A673 (cell line): ENCODE measurements at regions not wholly inside any gene's neighbourhood (a gene's known extent, or its start where the extent isn't known, plus 50 kb on each side); places are given as distances from the start of the nearest gene placed in this dataset.

Experiments
- BruUV-seq: library from RNA; stranded (reverse); fragments of 400-500 nt; replicated peaks from 2 replicates; lab custom pipeline; 2021; lab: Mats Ljungman, UMichigan
- CTCF ChIA-PET: fragments of 300-600 bp; sonication (Branson Sonifier 250); formaldehyde crosslinking; loops from one replicate; lab custom pipeline; 2022; ENCODE audit warnings: antibody characterized with exemption; lab: Charles Lee
- POLR2A ChIA-PET: fragments of 300-600 bp; sonication (Branson Sonifier 250); formaldehyde crosslinking; loops from one replicate; lab custom pipeline; 2022; ENCODE audit warnings: antibody characterized with exemption; ENCODE audit not compliant: low non-redundant PET; lab: Charles Lee
- DNase-seq: peaks from one replicate; pipeline ENCODE4 v3.0.0-alpha.2; 2015; ENCODE audit warnings: low spot score
- H3K27ac ChIP-seq: fragments of 200-600 bp; sonication (generic); 2 replicates; pipeline ENCODE4 v1.5.1; 2016; ENCODE audit warnings: mixed run types, low read depth, mild to moderate bottlenecking, mixed read lengths, antibody characterized with exemption, low read length; ENCODE audit not compliant: poor library complexity, severe bottlenecking
- H3K27me3 ChIP-seq: fragments of 200-600 bp; sonication (generic); replicated peaks from 2 replicates; pipeline ENCODE4 v1.6.1; 2017; ENCODE audit warnings: mixed run types, low read depth, mild to moderate bottlenecking, mixed read lengths, antibody characterized with exemption, low read length; ENCODE audit not compliant: insufficient read depth, poor library complexity
- H3K36me3 ChIP-seq: fragments of 200-600 bp; sonication (generic); 2 replicates; pipeline ENCODE4 v1.6.1; 2016; ENCODE audit warnings: mixed run types, mild to moderate bottlenecking, mixed read lengths, antibody characterized with exemption, low read length; ENCODE audit not compliant: insufficient read depth, poor library complexity, severe bottlenecking
- H3K4me1 ChIP-seq: fragments of 200-600 bp; sonication (generic); 2 replicates; pipeline ENCODE4 v1.6.1; 2017; ENCODE audit warnings: mixed run types, mild to moderate bottlenecking, mixed read lengths, antibody characterized with exemption, low read length; ENCODE audit not compliant: insufficient read depth, poor library complexity, severe bottlenecking
- H3K4me3 ChIP-seq: fragments of 200-600 bp; sonication (generic); 2 replicates; pipeline ENCODE4 v1.5.1; 2016; ENCODE audit warnings: low read depth, mixed run types, mild to moderate bottlenecking, mixed read lengths, low read length; ENCODE audit not compliant: poor library complexity, severe bottlenecking
- H3K9me3 ChIP-seq: fragments of 200-600 bp; sonication (generic); 2 replicates; pipeline ENCODE4 v1.6.1; 2016; ENCODE audit warnings: mixed run types, low read depth, mild to moderate bottlenecking, mixed read lengths, antibody characterized with exemption, low read length; ENCODE audit not compliant: poor library complexity, severe bottlenecking
- CTCF ChIP-seq: fragments of 300-800, 200-600 bp; sonication (generic); conservative IDR thresholded peaks from 2 replicates; pipeline ENCODE4 v1.5.1; 2017; ENCODE audit warnings: low read depth, mild to moderate bottlenecking, antibody characterized with exemption, low read length, moderate library complexity, mixed read lengths
- EZH2 ChIP-seq: fragments of 200-600 bp; sonication (generic); IDR thresholded peaks from 2 replicates; pipeline ENCODE4 v1.6.1; 2017; ENCODE audit warnings: borderline replicate concordance, low read depth, mild to moderate bottlenecking, mixed read lengths, antibody characterized with exemption, low read length; ENCODE audit not compliant: poor library complexity, severe bottlenecking
- intact Hi-C: fragments of 100-400 bp; cut with micrococcal nuclease; formaldehyde crosslinking; loops from one replicate; pipeline ENCODE4 v1.10.0; 2022; ENCODE audit not compliant: unreplicated experiment

- intact Hi-C loops = loop anchor here (10.0 kb wide), 1 partner anchor 478 kb away; no protein-coding TSS in a partner anchor
- H3K27me3 ChIP-seq = no peaks in the 10 kb centered on the region
- H3K36me3 ChIP-seq = no peaks in the 10 kb centered on the region
- peaks cover 40% of the 10 kb centered on the region for H3K4me1 ChIP-seq
- DNase-seq = peak; percentile 78
- no peak overlapping the region for H3K4me3 ChIP-seq
- POLR2A ChIA-PET = no interaction called here
- BruUV-seq = no TSS peak
- H3K9me3 ChIP-seq = peaks cover 5% of the 10 kb centered on the region
- peak overlapping the region; percentile 76 for H3K27ac ChIP-seq
- no peak for TF ChIP-seq EZH2
- no peak for TF ChIP-seq CTCF
- CTCF ChIA-PET = no interaction called here
These were observed 221.5 kb downstream of the TSN start for GRCh38 chr2:121976926-121977325.

GRCh38 chr2:121977326-121977725 is 221.9 kb downstream of the TSN start:
- intact Hi-C loops = loop anchor here (10.0 kb wide), 1 partner anchor 477 kb away; no protein-coding TSS in a partner anchor
- peak overlapping the region; percentile 76 for H3K27ac ChIP-seq
- CTCF ChIA-PET = no interaction called here
- BruUV-seq = no TSS peak
- POLR2A ChIA-PET = no interaction called here
- H3K4me1 ChIP-seq = peaks cover 36% of the 10 kb centered on the region
- H3K36me3 ChIP-seq = no peaks in the 10 kb centered on the region
- no peak for DNase-seq
- TF ChIP-seq CTCF (no peak), EZH2 (no peak)
- no peak overlapping the region for H3K4me3 ChIP-seq
- H3K27me3 ChIP-seq = no peaks in the 10 kb centered on the region
- H3K9me3 ChIP-seq = peaks cover 5% of the 10 kb centered on the region

- DNase-seq = no peak
- Histone ChIP-seq H3K27ac (no peak overlapping the region), H3K4me1 (peaks cover 4% of the 10 kb centered on the region), H3K9me3 (peaks cover 12% of the 10 kb centered on the region), H3K4me3 (no peak overlapping the region), H3K27me3 (no peaks in the 10 kb centered on the region), H3K36me3 (no peaks in the 10 kb centered on the region)
- TF ChIP-seq CTCF = no peak
- TF ChIP-seq EZH2 = no peak
- CTCF ChIA-PET = no interaction called here
- intact Hi-C loops = no loop called here
- POLR2A ChIA-PET = interaction anchor here (0.6 kb wide), 1 partner anchor 119 kb away, joined by 16 read pairs; no protein-coding TSS in a partner anchor
- no TSS peak for BruUV-seq
These were observed 237.2 kb downstream of the TSN start for GRCh38 chr2:121992700-121993099.
